ENCODE measurements at regions not wholly inside any gene's neighbourhood (a gene's known extent, or its start where the extent isn't known, plus 50 kb on each side); places are given as distances from the start of the nearest gene placed in this dataset.

GRCh38 chr21:25170681-25171080 lies 436.6 kb downstream of the MRPL39 start:
- TF ChIP-seq CTCF (IDR thresholded peaks at IDR 0.05) = no peak
- no peak for TF ChIP-seq POLR2A (IDR thresholded peaks at IDR 0.05)
- no peak for TF ChIP-seq POLR2AphosphoS5 (IDR thresholded peaks at IDR 0.05; ENCODE audit: insufficient read depth in 1 of 2, low read depth in 1 of 2)

All from vagina (tissue), 2 donors.